ENCODE measurements at regions not wholly inside any gene's neighbourhood (a gene's known extent, or its start where the extent isn't known, plus 50 kb on each side); places are given as distances from the start of the nearest gene placed in this dataset.

- TF ChIP-seq POLR2A (IDR thresholded peaks at IDR 0.05): no peak
- no peak for TF ChIP-seq CTCF (IDR thresholded peaks at IDR 0.05)
Observed at GRCh38 chr5:125203912-125204311, 457.5 kb upstream of the ZNF608 start.

All from tibial nerve (tissue), 3 donors.